Trophoblast cell (in vitro differentiated cells and primary cell): ENCODE measurements at regions not wholly inside any gene's neighbourhood (a gene's known extent, or its start where the extent isn't known, plus 50 kb on each side); places are given as distances from the start of the nearest gene placed in this dataset.

Experiments
- DNase-seq, 2 donors: peaks; one replicate each; pipeline ENCODE4 v3.0.0-alpha.2; 2016
- H2AFZ ChIP-seq: 2 replicates; pipeline ENCODE4 v1.6.1; 2013; ENCODE audit warnings: low read length, moderate library complexity, mild to moderate bottlenecking; ENCODE audit not compliant: insufficient read depth, poor library complexity
- H2AK5ac ChIP-seq: 2 replicates; pipeline ENCODE4 v1.6.1; 2013; ENCODE audit warnings: mild to moderate bottlenecking, low read length
- H2BK120ac ChIP-seq: 2 replicates; pipeline ENCODE4 v1.6.1; 2013; ENCODE audit warnings: low read length, mild to moderate bottlenecking, moderate library complexity; ENCODE audit not compliant: insufficient read depth, poor library complexity
- H2BK12ac ChIP-seq: 2 replicates; pipeline ENCODE4 v1.6.1; 2013; ENCODE audit warnings: mild to moderate bottlenecking, low read length, moderate library complexity
- H2BK5ac ChIP-seq: 2 replicates; pipeline ENCODE4 v1.6.1; 2013; ENCODE audit warnings: low read length, low read depth, moderate library complexity, mild to moderate bottlenecking; ENCODE audit not compliant: poor library complexity
- H3K14ac ChIP-seq: 2 replicates; pipeline ENCODE4 v1.6.1; 2013; ENCODE audit warnings: mild to moderate bottlenecking, low read length
- H3K18ac ChIP-seq: 2 replicates; pipeline ENCODE4 v1.6.1; 2013; ENCODE audit warnings: mild to moderate bottlenecking, low read length
- H3K23ac ChIP-seq: 2 replicates; pipeline ENCODE4 v1.6.1; 2013; ENCODE audit warnings: low read length
- H3K27ac ChIP-seq: 2 replicates; pipeline ENCODE4 v1.5.1; 2013; ENCODE audit warnings: low read depth, mild to moderate bottlenecking, inconsistent platforms, low read length, moderate library complexity
- H3K27me3 ChIP-seq: 2 replicates; pipeline ENCODE4 v1.6.1; 2013; ENCODE audit warnings: inconsistent platforms, mild to moderate bottlenecking, low read length, moderate library complexity; ENCODE audit not compliant: insufficient read depth
- H3K36me3 ChIP-seq, 2 experiments: 1 replicate in 1 of 2; 2 replicates in 1 of 2; pipeline ENCODE4 v1.6.1; 2013; ENCODE audit warnings: low read length in 2 of 2, mild to moderate bottlenecking in 2 of 2, moderate library complexity in 1 of 2; ENCODE audit not compliant: insufficient read depth in 2 of 2, control insufficient read depth in 1 of 2
- H3K4ac ChIP-seq: 2 replicates; pipeline ENCODE4 v1.6.1; 2013; ENCODE audit warnings: low read depth, mild to moderate bottlenecking, low read length, moderate library complexity
- H3K4me1 ChIP-seq, 2 experiments: 1 replicate in 1 of 2; 2 replicates in 1 of 2; pipeline ENCODE4 v1.6.1; 2013; ENCODE audit warnings: low read length in 2 of 2, mild to moderate bottlenecking in 2 of 2, moderate library complexity in 1 of 2; ENCODE audit not compliant: insufficient read depth in 2 of 2, control insufficient read depth in 1 of 2
- H3K4me2 ChIP-seq: 2 replicates; pipeline ENCODE4 v1.6.1; 2013; ENCODE audit warnings: inconsistent platforms, mild to moderate bottlenecking, low read length, moderate library complexity
- H3K4me3 ChIP-seq: 2 replicates; pipeline ENCODE4 v1.5.1; 2013; ENCODE audit warnings: mild to moderate bottlenecking, low read depth, low read length, inconsistent platforms
- H3K79me1 ChIP-seq: one replicate; pipeline ENCODE4 v1.6.1; 2013; ENCODE audit warnings: low read length
- H3K79me2 ChIP-seq: 2 replicates; pipeline ENCODE4 v1.6.1; 2013; ENCODE audit warnings: low read length, mild to moderate bottlenecking; ENCODE audit not compliant: control insufficient read depth, insufficient read depth, poor library complexity
- H3K9ac ChIP-seq: 2 replicates; pipeline ENCODE4 v1.6.1; 2013; ENCODE audit warnings: mild to moderate bottlenecking, low read length
- H3K9me3 ChIP-seq: 2 replicates; pipeline ENCODE4 v1.6.1; 2013; ENCODE audit warnings: low read depth, mild to moderate bottlenecking, control low read depth, inconsistent platforms, low read length; ENCODE audit not compliant: insufficient read depth
- H4K12ac ChIP-seq: 2 replicates; pipeline ENCODE4 v1.6.1; 2013; ENCODE audit warnings: low read depth, mild to moderate bottlenecking, low read length, moderate library complexity
- H4K8ac ChIP-seq: 2 replicates; pipeline ENCODE4 v1.6.1; 2013; ENCODE audit warnings: low read depth, mild to moderate bottlenecking, low read length, moderate library complexity
- H4K91ac ChIP-seq: one replicate; pipeline ENCODE4 v1.6.1; 2013; ENCODE audit warnings: low read depth, mild to moderate bottlenecking, low read length, moderate library complexity
- WGBS: extraction: QIAGEN DNeasy Blood & Tissue Kit; methylation state at CpG from one replicate; pipeline ENCODE4 v1.1.7; 2013; ENCODE audit warnings: missing lambda C conversion rate; ENCODE audit not compliant: insufficient read length, insufficient coverage; ENCODE audit errors: extremely low coverage; 5-methylcytosine and 5-hydroxymethylcytosine counted together

DNA sequence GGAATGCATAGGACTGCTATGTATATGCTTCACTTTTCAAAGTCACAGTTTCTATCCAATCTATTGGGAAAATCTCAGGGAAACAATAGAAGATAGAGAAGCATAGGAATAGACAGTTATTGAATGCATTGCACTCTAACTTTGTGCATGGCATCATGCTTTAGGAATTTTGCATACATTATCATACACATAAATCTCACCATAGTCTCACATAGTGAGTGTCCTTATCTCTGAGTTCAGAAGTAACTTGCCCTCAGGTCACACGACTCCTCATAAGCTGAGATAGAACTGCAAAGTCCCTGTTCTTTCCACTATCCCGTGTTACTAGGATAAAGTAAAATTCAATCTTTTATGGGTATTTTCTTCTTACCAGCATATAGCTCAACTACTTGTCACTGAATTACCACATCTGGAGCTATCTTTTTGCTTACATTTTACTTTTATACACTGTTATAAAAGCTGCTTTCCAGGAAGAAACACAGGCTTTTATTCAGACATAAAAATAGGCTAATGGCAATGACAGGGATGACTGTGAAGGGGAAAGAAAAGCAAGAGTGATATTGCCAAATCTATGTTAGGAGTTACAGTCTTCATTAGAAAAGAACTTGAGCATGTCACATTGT lies 666.9 kb downstream of the XIRP2 start:
- Histone ChIP-seq H3K4me1 (peaks cover 2 to 3% of the 10 kb centered on the region in 2 experiments), H3K4ac (no peak overlapping the region), H3K27me3 (no peaks in the 10 kb centered on the region), H3K9me3 (peaks cover 2% of the 10 kb centered on the region), H3K4me2 (no peak overlapping the region), H2BK5ac (no peak overlapping the region), H3K4me3 (no peak overlapping the region), H4K12ac (no peak overlapping the region), H3K79me1 (no peaks in the 10 kb centered on the region), H2BK120ac (no peak overlapping the region), H4K91ac (no peak overlapping the region), H3K27ac (no peak overlapping the region), H4K8ac (no peak overlapping the region), H2AFZ (no peak overlapping the region), H2AK5ac (no peak overlapping the region), H3K9ac (no peak overlapping the region), H3K79me2 (no peaks in the 10 kb centered on the region), H3K23ac (no peak overlapping the region), H3K36me3 (no peaks in the 10 kb centered on the region), H3K14ac (no peak overlapping the region), H3K18ac (no peak overlapping the region), H2BK12ac (no peak overlapping the region)
- DNase-seq = peak; percentile 38 to 74
- WGBS = no CpG with 5 or more reads among the region's 2 CpGs

- Histone ChIP-seq H3K18ac (no peak overlapping the region), H3K27ac (no peak overlapping the region), H3K9me3 (peaks cover 2% of the 10 kb centered on the region), H3K4me3 (no peak overlapping the region), H3K27me3 (no peaks in the 10 kb centered on the region), H3K4me2 (no peak overlapping the region), H3K79me1 (no peaks in the 10 kb centered on the region), H3K36me3 (no peaks in the 10 kb centered on the region), H2BK5ac (no peak overlapping the region), H2AK5ac (no peak overlapping the region), H4K8ac (no peak overlapping the region), H2BK12ac (no peak overlapping the region), H3K23ac (no peak overlapping the region), H3K9ac (no peak overlapping the region), H3K79me2 (no peaks in the 10 kb centered on the region), H2AFZ (no peak overlapping the region), H4K12ac (no peak overlapping the region), H3K4me1 (peaks cover 2 to 3% of the 10 kb centered on the region in 2 experiments), H3K4ac (no peak overlapping the region), H4K91ac (no peak overlapping the region), H2BK120ac (no peak overlapping the region), H3K14ac (no peak overlapping the region)
- peak in 1 of 2 donors; percentile 37 for DNase-seq
- no CpG with 5 or more reads among the region's 2 CpGs for WGBS
Measured at GRCh38 chr2:167553635-167554034, 665.4 kb downstream of the XIRP2 start.

DNA sequence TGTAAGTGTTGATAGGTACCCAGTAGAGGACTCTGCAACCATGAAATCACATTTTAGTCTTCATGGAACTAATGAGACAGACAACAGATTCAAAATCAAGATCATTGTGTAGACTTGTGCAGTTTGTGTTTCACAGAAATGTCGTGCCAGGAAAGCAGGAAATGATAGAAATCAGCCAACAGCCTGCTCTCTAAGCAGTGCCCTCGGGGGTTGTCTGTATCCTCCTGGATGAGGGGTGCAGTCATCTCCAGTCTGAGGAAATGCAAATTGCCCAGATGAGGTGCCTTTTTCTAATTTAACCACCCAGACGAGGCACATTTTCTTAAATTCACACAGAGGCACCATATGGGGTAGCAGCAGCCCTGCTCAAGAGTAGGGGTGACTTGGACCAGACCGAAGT lies 663.1 kb downstream of the XIRP2 start:
- Histone ChIP-seq H3K18ac (no peak overlapping the region), H3K23ac (no peak overlapping the region), H4K12ac (no peak overlapping the region), H2BK120ac (no peak overlapping the region), H3K4me2 (no peak overlapping the region), H3K4me3 (no peak overlapping the region), H3K9ac (no peak overlapping the region), H4K8ac (peak overlapping the region; percentile 51), H3K79me2 (no peaks in the 10 kb centered on the region), H3K4ac (no peak overlapping the region), H4K91ac (no peak overlapping the region), H2BK5ac (no peak overlapping the region), H3K27ac (no peak overlapping the region), H3K36me3 (no peaks in the 10 kb centered on the region), H2BK12ac (no peak overlapping the region), H3K79me1 (peaks cover 3% of the 10 kb centered on the region), H3K27me3 (no peaks in the 10 kb centered on the region), H3K4me1 (peaks cover 2 to 3% of the 10 kb centered on the region in 2 experiments), H3K14ac (no peak overlapping the region), H2AFZ (no peak overlapping the region), H2AK5ac (no peak overlapping the region), H3K9me3 (no peaks in the 10 kb centered on the region)
- DNase-seq = no peak
- no CpG with 5 or more reads among the region's 4 CpGs for WGBS

- no peak overlapping the region for H4K12ac ChIP-seq
- H3K14ac ChIP-seq = no peak overlapping the region
- H3K36me3 ChIP-seq = no peaks in the 10 kb centered on the region
- H4K91ac ChIP-seq = no peak overlapping the region
- H3K79me1 ChIP-seq = peaks cover 3% of the 10 kb centered on the region
- H3K23ac ChIP-seq = no peak overlapping the region
- H3K9me3 ChIP-seq = no peaks in the 10 kb centered on the region
- no peak overlapping the region for H2AK5ac ChIP-seq
- H3K79me2 ChIP-seq = no peaks in the 10 kb centered on the region
- H2BK120ac ChIP-seq = no peak overlapping the region
- H3K4me1 ChIP-seq = peaks cover 2 to 3% of the 10 kb centered on the region in 2 experiments
- H3K27ac ChIP-seq = no peak overlapping the region
- H2BK5ac ChIP-seq = no peak overlapping the region
- H3K9ac ChIP-seq = no peak overlapping the region
- H2AFZ ChIP-seq = no peak overlapping the region
- no CpG with 5 or more reads among the region's 1 CpG for WGBS
- no peak overlapping the region for H3K18ac ChIP-seq
- H3K4me2 ChIP-seq = no peak overlapping the region
- H3K4ac ChIP-seq = no peak overlapping the region
- H3K4me3 ChIP-seq = no peak overlapping the region
- no peak overlapping the region for H4K8ac ChIP-seq
- no peaks in the 10 kb centered on the region for H3K27me3 ChIP-seq
- peak in 1 of 2 donors; percentile 30 for DNase-seq
- H2BK12ac ChIP-seq = no peak overlapping the region
Measured at GRCh38 chr2:167550448-167550847, 662.2 kb downstream of the XIRP2 start.
